NCI-H128 (cell line): ENCODE measurements at regions not wholly inside any gene's neighbourhood (a gene's known extent, or its start where the extent isn't known, plus 50 kb on each side); places are given as distances from the start of the nearest gene placed in this dataset.
"Not testable (repeated sequence)": the region's sequence is repeated elsewhere in the genome, so short reads cannot be mapped to it uniquely, and the experiment has no call there.

Experiments used
- DNase-seq: peaks from one replicate; lab custom pipeline; 2025; ENCODE audit not compliant: unreplicated experiment; lab: John Stamatoyannopoulos, UW

GRCh38 chr2:172284209-172284608 is 143.2 kb upstream of the ITGA6 start:
- no peak for DNase-seq

DNA sequence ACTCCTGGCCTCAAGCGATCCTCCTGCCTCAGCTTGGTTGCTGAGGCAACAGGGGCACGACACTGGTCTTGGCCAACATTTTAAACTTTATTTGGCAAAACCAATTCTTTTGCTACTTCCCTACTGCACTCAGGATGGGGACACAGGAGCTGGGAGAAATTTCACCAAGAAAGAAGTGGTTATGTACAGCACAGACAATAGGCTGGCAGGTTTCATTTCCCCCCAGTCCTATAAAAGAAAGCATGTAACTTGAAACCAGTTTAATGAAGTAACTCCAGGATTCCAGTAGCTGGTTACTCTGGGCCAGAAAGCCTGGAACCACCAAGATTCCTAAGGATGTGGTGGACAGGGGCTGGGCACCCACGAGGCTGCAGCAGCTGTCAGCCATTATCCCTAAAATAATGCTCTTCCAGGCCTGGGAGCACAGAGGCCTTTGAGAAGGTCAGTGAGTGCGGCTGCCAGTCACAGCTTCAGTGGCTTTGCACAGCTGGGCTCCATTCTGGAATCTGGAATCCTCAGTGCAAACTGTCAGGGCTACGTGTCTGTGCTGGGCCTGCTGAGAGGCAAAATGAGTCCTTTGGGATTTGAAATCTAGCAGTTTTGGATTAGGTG is 142.3 kb upstream of the ITGA6 start:
- no peak for DNase-seq

DNA sequence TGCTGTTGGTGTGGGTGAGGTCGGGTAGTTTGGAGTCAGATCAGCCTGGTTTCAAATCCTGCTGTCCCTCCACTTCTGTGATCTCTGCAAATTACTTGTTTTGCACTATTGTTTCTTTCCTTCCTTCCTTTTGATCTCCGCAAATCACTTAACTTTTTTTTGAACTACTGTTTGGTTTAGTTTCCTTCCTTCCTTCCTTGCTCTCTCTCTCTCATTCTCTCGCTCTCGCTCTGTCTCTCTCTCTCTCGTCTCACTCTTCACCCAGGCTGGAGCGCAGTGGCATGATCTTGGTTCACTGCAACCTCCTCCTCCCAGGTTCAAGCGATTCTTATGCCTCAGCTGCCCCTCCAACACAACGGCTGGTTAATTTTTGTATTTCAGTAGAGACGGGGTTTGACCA is 141.6 kb upstream of the ITGA6 start:
- DNase-seq, result no peak

- DNase-seq, result no peak
Observed at GRCh38 chr2:172287190-172287589, 140.2 kb upstream of the ITGA6 start.

DNA sequence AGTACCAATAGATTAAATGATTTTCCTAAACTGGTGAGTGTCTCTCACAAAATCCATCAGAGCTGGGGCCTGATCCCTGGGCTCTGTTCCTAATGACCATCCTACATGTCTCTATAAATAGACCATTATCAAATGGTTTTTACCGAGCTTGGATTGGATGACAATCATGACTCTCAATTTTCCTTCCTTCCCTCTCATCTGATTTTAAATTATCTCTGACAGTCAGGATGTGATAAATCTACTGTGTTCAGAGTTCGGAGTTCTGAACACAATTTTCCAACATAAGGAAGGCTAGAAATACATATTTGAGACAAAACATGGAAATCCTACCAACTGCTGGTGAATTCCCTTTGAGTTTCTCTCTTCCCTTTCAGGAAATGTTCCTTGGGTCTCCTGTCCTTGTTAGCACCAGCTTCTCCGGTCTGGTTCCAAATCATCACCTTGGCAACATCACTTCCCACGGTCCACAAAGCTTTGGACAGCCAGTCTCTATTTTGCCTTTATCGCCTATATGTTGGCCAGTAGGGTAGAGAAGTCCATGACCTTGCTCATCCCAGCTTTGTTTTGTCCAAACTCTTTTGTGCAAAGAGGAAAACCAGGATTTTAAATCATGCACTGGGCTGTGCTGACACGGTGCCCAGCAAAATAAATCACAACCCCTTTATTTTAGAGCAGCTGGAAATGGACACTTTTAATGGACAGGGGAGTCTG is 139.6 kb upstream of the ITGA6 start:
- no peak for DNase-seq

GRCh38 chr2:172288603-172289002 is 138.8 kb upstream of the ITGA6 start:
- DNase-seq, result peak; percentile 9

- DNase-seq, result peak; percentile 19
Observed at GRCh38 chr2:172293952-172294351, 133.4 kb upstream of the ITGA6 start.

GRCh38 chr2:172294983-172295382 is 132.4 kb upstream of the ITGA6 start:
- DNase-seq, result no peak

GRCh38 chr2:172295677-172296076 is 131.7 kb upstream of the ITGA6 start:
- no peak for DNase-seq

DNA sequence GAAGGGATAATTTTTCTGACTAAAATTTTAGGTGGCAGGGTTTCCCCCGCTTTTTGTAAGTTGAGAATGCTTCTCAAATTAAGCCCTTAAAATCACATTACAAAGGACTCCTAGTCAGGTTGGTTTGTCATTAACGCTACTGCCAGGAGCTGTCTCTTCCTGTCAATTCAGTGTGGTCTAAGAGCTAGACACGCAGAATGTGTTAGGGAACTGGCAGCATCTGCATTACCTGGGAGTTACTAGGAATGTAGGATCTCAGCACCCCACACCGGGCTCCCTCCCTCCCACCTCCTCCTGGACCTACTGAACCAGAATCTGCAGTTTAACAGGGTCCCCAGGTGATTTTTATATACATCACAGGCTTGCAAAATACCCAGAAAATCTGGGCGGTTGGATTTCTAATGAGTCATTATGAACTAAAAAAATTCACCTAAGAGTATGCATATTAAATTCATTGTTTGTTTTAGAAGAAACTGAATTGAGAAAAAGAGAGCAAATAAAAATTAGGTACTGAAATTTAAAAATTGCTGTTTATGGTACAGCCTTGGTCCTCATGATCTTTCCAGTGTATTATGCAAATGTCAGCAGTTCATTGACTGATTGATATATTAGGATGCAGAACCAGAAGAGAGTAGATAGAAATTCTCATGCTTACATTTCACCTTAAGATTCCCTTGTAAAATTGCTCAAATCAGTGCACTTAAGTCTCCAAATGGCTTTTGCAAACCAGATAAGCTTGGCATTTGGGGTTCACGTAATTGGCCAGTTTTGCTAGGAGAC is 130.9 kb upstream of the ITGA6 start:
- DNase-seq, result no peak

- no peak for DNase-seq
Observed at GRCh38 chr2:172297531-172297930, 129.9 kb upstream of the ITGA6 start.

DNA sequence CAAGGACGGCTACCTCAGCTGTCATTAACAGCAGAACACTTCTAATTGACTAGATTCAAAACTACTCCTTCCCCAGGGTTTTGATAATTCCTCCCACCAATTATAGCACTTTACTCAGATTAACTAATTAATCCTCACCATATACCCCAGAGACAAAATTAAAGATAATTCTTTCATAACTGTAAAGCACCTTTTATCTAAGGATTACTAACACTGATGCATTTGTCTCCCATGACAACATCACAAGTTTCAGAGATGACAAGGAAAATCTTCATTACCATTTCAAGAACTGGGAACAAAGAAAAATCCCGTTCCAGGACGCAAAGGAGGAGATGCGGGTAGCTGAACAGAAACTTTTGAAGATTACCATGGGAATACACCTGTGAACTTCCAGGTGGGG is 129.4 kb upstream of the ITGA6 start:
- DNase-seq, result no peak

DNA sequence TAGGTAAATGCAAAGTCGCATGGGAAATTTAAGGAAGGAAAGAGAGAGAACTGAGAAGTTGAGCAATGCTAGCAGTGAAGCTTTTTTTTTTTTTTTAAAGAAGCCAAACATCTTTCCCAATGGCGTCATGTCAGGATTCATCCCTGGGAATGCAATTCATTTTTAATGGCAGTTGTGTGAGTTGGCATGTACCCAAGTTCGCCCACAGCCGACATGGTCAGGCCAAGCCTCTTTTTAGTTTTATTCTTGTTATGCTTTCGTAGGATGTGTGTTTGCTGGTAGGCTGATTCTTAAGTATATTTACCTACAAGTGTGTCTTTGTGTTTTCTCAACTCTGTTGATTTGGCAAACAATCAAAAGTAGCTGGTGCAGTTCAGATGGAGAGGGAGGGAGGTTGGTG is 127.6 kb upstream of the ITGA6 start:
- peak; percentile 26 for DNase-seq

DNA sequence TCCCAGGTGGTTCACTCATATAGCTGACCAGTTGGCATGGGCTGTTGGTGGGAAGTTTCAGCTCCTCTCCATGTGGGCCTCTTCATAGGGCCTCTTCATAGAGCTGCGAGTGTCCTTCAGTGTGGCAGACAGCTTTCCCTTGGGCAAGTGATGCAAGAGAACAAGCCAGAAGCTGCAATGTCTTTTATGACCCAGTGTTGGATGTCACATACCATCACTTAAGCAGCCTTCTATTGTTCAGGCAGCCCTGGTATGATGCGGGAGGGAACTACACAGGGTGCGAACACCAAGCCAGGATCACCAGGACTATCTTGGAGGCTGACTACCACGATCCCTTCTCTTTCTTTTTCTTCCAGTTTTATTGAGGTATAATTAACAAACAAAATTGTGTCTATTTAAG is 126.5 kb upstream of the ITGA6 start:
- no peak for DNase-seq

GRCh38 chr2:172305066-172305465 is 122.3 kb upstream of the ITGA6 start:
- DNase-seq, result no peak

- no peak for DNase-seq
Observed at GRCh38 chr2:172307800-172308199, 119.6 kb upstream of the ITGA6 start.

DNA sequence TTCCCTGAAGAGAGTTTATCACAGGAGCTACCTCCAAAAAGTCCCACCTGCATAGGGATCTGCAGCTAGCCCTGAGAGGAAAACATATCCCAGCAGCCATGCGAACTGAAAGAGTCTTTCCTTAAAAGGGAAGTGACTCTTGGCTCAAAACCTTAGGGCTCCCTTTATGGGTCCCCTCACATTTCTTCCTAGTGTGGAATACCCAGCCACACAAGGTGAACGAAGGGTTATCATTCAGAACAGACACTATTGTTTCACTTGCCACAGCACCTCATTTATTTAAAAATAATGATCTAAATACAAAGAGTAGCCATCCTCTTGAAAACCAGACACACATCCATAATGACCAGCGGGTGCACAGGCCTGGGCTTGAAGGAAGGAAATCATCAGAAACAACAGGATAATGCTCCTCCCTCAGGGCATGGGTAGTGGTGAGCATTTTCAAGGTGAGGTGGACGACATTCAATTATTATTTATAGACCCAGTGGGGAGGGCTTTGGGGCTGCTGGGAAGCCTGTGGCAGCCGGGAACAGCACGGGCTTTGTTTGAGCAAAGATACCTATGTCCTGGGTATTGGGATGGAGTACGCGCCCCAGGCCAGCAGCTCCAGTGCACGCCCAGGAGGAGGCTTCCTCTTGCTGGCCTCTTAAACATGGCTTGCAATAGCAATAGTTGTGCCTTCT is 119.0 kb upstream of the ITGA6 start:
- no peak for DNase-seq

GRCh38 chr2:172311921-172312345 is 115.5 kb upstream of the ITGA6 start:
- DNase-seq, result no peak

GRCh38 chr2:172313715-172314341 is 113.6 kb upstream of the ITGA6 start:
- no peak for DNase-seq

- DNase-seq, result not testable (repeated sequence)
Observed at GRCh38 chr2:172315070-172315469, 112.3 kb upstream of the ITGA6 start.

DNA sequence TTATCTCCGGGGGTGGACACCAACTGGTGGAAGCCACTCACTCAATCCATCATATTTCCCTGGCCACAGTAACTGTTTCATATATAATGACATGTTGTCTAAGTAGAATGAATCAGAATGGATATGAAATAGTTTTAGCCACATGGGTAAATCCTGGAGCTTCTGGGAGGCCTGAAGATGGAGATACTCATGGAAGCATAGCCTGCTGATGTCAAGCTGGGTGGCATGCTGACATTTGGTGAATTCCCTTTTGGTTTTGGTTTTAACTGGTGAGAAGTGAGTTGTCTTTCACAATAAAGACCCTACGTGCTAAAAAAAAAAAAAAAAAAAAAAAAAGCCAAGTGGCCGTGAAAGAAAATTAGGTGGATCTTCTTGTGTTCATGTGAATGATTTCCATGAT is 105.3 kb upstream of the ITGA6 start:
- no peak for DNase-seq
